HG02642 (cell line): ENCODE measurements at regions not wholly inside any gene's neighbourhood (a gene's known extent, or its start where the extent isn't known, plus 50 kb on each side); places are given as distances from the start of the nearest gene placed in this dataset.

Source experiments
- ATAC-seq: cut with Tn5 transposase; IDR thresholded peaks from one replicate; pipeline ENCODE4 v1.9.1; 2021; ENCODE audit warnings: mild to moderate bottlenecking; ENCODE audit not compliant: unreplicated experiment, poor library complexity

- peak; percentile 97 for ATAC-seq
Observed at GRCh38 chr2:181235683-181236459, 221.3 kb upstream of the ITGA4 start.

- no peak for ATAC-seq
Observed at GRCh38 chr2:181239201-181239799, 217.9 kb upstream of the ITGA4 start.

- no peak for ATAC-seq
Observed at GRCh38 chr2:181240844-181241243, 216.3 kb upstream of the ITGA4 start.

DNA sequence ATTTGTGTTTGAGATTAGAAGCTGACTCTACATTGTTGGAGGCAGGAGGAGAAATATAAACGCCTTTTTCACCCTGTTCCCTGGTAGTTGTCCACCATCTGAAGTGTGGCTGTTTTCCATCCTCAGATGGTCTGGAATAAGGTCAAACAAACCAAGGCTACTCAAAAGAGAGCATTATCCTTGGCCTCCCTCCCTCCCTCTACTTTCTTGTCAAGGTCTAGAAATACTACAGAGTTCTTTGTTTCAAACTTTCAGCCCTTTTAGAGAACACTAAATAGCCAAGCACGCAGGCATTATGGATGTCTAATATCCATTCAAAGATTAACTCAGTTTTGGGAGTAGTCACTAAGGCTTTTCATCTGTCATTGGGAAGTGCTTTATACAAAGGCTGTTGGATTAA lies 215.8 kb upstream of the ITGA4 start:
- ATAC-seq = no peak

DNA sequence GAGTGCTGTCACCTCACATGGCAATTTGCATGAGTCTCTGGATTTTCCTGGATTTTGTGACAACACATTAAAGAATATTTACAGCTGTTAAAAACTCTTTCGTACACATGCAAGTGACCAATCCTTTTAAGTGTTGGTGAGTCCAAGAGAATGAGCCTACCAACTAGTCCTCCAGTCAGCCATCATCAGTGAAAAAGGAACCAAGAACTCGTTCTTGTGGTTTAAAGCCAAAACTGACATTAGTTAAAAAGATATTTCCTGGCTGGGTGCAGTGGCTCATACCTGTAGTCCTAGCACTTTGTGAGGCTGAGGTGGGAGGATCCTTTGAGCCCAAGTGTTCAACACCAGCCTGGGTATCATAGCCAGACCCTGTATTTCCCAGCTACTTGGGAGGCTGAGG lies 215.4 kb upstream of the ITGA4 start:
- ATAC-seq = peak; percentile 82

GRCh38 chr2:181242262-181242661 lies 214.9 kb upstream of the ITGA4 start:
- no peak for ATAC-seq

GRCh38 chr2:181243319-181243718 lies 213.9 kb upstream of the ITGA4 start:
- ATAC-seq = no peak

DNA sequence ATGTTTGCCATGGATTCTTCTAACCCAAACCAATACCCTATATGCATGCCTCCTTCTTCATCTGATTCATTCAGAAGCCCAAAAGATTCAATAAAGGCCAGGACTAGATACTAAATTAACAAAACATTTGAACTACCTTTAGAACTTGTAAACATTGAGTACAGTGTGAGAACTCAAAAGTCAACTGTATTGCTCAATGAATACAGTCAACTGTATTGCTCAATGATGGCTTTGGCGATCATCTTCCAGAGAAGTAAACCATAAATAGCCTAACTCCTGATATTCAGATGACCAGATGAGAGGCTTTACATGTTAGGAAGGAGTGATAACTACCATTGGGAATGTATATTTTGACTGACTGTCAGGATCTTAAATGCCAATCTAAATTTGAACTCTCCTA lies 206.5 kb upstream of the ITGA4 start:
- ATAC-seq = no peak

DNA sequence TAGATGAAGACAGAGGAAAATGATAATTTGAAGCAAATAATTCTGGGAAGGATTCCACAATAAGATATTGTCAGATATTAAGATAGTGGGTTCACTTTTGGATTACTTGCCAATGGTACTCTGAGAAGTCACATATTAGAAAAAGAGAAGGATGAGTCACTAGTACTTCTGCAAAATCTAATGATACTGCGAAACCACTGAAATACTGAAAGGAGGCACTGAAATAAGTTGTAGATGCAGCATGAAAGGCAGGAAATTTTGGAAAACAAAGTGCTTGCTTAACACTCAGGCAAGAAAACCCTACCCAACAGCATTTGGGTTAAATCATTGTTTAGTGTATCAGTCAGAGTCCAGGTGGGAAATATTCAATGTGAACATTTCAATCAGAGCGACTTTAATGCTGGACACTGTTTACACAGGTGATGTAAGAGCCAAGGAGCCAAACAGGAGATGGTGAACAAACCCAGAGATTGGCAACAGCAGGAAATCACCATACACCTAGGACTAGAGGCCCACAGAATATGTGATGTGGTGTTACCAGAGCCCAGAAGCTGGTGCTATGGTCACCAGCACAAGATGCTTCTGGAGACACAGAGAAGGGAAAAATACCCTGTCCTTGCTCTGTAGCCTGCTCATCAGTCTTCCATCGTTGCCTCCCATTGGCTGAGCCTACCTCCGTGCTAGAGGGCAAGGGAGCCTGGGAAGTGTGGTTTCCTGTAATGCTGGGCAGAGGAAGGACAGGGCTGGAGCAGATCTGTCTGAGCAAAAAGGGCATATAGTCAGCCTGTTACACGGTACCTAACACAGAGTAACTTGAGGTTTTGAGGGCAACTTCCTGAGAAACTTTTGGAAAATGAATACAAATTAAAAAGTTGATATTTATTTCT lies 204.7 kb upstream of the ITGA4 start:
- no peak for ATAC-seq

DNA sequence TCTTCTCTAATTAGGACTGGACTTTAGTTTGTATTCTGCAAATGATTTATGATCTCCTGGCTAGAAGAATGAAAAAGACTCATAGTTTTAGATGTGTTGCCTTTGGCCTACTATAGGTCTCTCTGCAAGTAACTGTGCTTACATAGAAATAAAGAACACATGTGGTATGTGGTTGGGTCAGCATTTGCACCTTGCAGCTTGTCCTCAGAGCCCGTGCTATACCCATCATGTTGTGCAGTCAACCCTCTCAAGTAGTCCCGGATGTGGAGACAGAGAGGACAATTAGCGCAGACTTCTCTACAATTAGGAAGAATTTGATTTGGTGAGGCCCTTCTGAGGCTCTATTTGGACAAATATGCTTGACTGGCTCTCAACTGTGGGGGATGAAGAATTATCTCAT lies 203.7 kb upstream of the ITGA4 start:
- no peak for ATAC-seq

- ATAC-seq = no peak
Observed at GRCh38 chr2:181255651-181256050, 201.5 kb upstream of the ITGA4 start.

DNA sequence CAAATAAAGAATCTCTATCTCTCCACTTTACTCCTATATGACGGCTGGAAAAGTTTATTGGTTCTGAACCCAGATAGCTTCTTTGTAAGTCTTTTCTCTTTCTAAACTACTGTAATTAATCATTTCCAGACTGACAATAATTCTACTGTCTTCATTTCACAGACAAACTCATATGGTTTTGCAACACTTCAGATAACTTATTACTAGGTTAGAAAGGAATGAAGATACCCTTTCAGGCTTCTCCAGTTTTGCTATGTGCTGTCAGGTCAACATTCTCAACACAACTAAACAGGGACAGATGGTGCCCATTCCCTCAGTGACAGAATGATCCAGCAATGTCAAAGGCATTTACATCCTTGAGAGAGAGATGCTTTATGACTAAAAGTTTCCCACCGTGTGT lies 198.5 kb upstream of the ITGA4 start:
- ATAC-seq = no peak

GRCh38 chr2:181262782-181263181 lies 194.4 kb upstream of the ITGA4 start:
- no peak for ATAC-seq

DNA sequence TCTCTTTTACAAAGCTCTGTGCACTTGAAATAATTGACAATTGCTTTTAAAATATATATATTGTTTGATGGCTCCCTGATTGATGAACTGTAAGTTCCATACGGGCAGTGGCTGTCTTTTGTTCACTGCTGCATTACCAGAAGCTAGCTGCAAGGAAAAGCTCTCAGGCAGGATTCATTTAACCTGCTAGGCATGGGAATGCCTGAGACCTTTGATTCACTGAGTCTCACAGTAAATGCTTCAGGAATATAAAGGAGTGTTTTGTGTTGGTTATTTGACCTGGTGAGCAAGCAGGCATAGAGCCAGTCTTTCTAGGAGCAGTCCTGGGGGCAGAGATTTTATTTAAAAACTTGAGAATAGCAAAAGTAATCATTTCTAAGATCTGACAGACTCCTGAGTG lies 193.2 kb upstream of the ITGA4 start:
- ATAC-seq = no peak

DNA sequence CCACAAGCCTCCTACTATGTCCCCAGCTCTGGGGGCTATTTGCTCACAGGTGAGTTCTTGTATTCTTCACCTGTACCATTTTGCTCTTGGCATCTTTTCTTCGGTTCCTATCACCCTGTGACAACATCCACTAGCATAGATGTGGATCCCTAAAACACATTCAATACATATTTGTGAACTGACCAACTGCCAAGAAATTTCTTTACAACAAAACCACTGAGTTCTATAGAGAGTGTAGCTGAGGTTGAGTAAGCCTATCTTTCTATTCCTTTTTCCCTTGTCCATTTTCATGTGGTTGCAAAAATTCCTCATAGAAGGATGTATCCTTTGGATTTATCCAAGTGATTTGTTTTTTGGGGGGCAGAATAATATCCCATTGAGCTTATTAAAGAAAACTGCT lies 192.7 kb upstream of the ITGA4 start:
- no peak for ATAC-seq

GRCh38 chr2:181266614-181267013 lies 190.6 kb upstream of the ITGA4 start:
- ATAC-seq = no peak

DNA sequence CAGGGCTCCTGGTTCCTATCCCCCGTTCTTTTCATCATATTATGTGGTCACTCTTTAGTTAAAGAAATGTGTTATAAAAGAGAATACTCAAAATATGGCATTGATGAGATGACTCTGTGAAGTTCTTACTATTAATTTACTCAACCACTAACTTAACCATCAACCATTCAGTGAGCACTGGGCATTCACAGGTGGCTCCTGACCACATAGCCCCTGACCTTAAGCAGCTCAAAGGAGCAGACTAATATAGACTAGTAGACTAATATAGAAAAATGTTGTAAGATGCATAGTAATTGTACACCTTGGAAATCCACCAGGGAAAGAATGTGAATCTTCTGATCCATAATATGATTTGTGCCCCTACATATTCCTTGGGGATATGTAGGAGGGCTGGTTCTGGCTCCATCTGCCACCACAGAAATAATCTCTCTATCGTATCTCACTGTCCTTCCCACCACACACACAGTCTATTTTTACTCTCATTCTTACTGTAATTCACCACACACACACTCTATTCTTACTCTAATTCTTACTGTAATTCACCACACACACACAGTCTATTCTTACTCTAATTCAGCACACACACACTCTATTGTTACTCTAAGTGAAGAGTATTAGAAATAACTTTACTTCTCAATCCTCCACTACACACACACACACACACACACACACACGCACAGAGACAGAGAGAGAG lies 188.9 kb upstream of the ITGA4 start:
- ATAC-seq = peak; percentile 74

DNA sequence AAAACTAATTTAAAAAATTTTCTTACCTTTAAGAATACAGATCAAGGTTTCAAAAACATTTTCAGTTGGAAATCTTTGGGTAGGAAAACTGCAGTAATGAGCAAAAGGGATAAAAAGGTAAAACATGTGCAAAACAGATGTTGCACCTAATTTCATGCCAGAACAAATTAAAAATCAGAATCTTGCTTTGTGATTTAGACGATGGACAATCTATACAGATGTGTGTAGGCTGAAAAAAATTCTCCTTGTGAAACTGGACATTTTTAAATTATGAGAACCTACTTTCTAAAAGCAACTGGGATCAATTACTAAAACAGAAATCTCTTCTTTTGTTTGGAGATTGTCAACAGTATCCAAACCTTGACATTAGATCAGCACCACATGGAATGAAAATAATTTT lies 183.2 kb upstream of the ITGA4 start:
- ATAC-seq = no peak

DNA sequence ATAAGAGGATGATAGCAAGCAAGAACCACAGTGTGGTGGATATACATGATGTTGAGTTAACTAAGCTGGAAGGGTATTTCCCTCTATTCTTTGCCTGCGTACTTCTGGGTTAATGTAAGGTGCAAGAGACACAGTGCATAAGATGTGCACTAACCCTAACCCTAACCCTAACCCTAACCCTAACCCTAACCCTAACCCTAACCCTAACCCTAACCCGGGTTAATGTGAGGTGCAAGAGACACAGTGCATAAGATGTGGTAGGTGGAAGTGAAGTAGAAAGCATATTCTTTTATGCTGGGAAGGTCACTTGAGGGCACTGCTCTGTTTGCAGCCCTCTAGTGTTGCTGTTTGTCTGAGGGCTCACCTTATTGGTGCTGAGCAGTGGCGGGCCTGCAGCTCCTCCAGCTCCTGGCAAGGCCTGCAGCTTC lies 181.5 kb upstream of the ITGA4 start:
- ATAC-seq = no peak

DNA sequence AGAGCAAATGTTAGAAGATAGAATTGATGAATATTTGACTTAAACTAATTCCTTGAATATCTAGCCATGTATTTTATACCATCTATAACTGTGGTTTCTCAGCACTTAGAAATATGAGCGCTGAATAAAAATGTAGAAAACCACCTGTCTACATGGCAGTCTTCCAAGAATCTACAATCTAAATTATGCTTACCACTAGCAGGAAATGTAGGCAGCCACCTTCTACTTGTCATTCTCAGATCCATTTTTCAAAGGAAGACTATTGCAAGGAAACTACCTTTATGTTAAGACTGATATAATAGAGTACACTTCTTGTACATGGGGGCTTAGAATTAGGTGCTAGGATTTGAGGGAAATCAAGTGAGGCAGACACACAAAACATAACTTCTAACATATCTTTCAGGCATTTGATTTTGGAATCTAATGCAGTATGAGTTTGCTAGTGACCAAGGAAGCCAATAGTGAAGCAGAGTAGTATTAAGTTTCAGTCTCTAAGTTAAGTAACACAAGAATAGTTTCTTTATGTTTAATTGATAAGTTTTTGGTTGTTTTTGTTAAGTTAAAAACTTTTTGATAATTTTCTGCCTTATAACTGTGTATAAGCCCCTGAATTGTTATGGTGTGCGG lies 175.9 kb upstream of the ITGA4 start:
- no peak for ATAC-seq
